HepG2 (cell line): ENCODE measurements at regions not wholly inside any gene's neighbourhood (a gene's known extent, or its start where the extent isn't known, plus 50 kb on each side); places are given as distances from the start of the nearest gene placed in this dataset.

Source experiments
- ATAC-seq: fragments of 200-7000 bp; cut with Tn5 transposase; 3 replicates; pipeline ENCODE4 v1.9.1; 2020; ENCODE audit warnings: mild to moderate bottlenecking, moderate library complexity
- BruUV-seq: library from RNA; stranded (reverse); fragments of 400-500 nt; replicated peaks from 2 replicates; lab custom pipeline; 2021; lab: Mats Ljungman, UMichigan
- CTCF ChIA-PET: fragments of 300-600 bp; formaldehyde crosslinking; extraction: SDS; loops from one replicate; lab custom pipeline; 2021; ENCODE audit warnings: low total read pairs, inconsistent platforms, low intra/inter-chr PET ratio; lab: Yijun Ruan, JAX
- POLR2A ChIA-PET: fragments of 350-600 bp; sonication (Branson Sonifier 250); formaldehyde crosslinking; loops from one replicate; lab custom pipeline; 2020; ENCODE audit warnings: antibody characterized with exemption, inconsistent platforms; lab: Yijun Ruan, JAX
- DNase-seq: peaks from one replicate; pipeline ENCODE4 v3.0.0-alpha.2; 2015; ENCODE audit warnings: low spot score
- FAIRE-seq: peaks from 3 replicates; lab custom pipeline; 2011; peaks lifted over from hg19 to GRCh38; lab: Jason Lieb, UNC
- H2AFZ ChIP-seq: one replicate; pipeline ENCODE4 v1.6.1; 2011; ENCODE audit warnings: low read length, inconsistent platforms
- H3K27ac ChIP-seq: fragments of 300-600 bp; 3 replicates; pipeline ENCODE4 v1.8.0; 2011; ENCODE audit warnings: mixed run types, mild to moderate bottlenecking, mixed read lengths, low read length, inconsistent platforms; ENCODE audit not compliant: insufficient read depth; ENCODE audit errors: extremely low read length
- H3K27me3 ChIP-seq, 2 experiments: fragments of 200-600 bp in 1 of 2; 2 replicates in 1 of 2; 3 replicates in 1 of 2; pipeline versions ENCODE4 v1.6.0 to v1.8.0; 2011; ENCODE audit warnings: low read length in 2 of 2, mild to moderate bottlenecking in 2 of 2, moderate library complexity in 2 of 2, inconsistent platforms in 1 of 2; ENCODE audit not compliant: insufficient read depth in 2 of 2, control insufficient read depth in 1 of 2
- H3K36me3 ChIP-seq, 2 experiments: fragments of 200-600 bp in 1 of 2; replicated peaks in 1 of 2; 2 replicates in 1 of 2; 3 replicates in 1 of 2; pipeline versions ENCODE4 v1.5.1 to v1.8.0; 2011; ENCODE audit warnings: low read length in 2 of 2, inconsistent platforms in 1 of 2; ENCODE audit not compliant: insufficient read depth in 2 of 2, control insufficient read depth in 1 of 2
- H3K4me1 ChIP-seq: 2 replicates; pipeline ENCODE4 v1.5.1; 2012; ENCODE audit warnings: low read length, inconsistent platforms; ENCODE audit not compliant: insufficient read depth
- H3K4me2 ChIP-seq: 2 replicates; pipeline ENCODE4 v1.6.0; 2011; ENCODE audit warnings: low read depth, low read length, inconsistent platforms
- H3K4me3 ChIP-seq, 3 experiments: fragments of 200-600 bp in 1 of 3; sonication (generic), shearing (Covaris generic) in 1 of 3; replicated peaks in 1 of 3; 2 replicates each; pipeline ENCODE4 v1.5.1; 2011 to 2016; ENCODE audit warnings: low read length in 3 of 3, inconsistent platforms in 2 of 3, low read depth in 2 of 3, mild to moderate bottlenecking in 2 of 3, control low read depth in 1 of 3, mixed read lengths in 1 of 3; ENCODE audit not compliant: insufficient read depth in 1 of 3
- H3K79me2 ChIP-seq: one replicate; pipeline ENCODE4 v1.6.1; 2011; ENCODE audit warnings: low read length, inconsistent platforms; ENCODE audit not compliant: insufficient read depth
- H3K9ac ChIP-seq: 2 replicates; pipeline ENCODE4 v1.6.0; 2011; ENCODE audit warnings: mild to moderate bottlenecking, low read depth, low read length, inconsistent platforms; ENCODE audit not compliant: insufficient read depth
- H3K9me3 ChIP-seq: 2 replicates; pipeline ENCODE4 v1.5.1; 2012; ENCODE audit warnings: mild to moderate bottlenecking, low read length
- H4K20me1 ChIP-seq: 2 replicates; pipeline ENCODE4 v1.6.0; 2011; ENCODE audit warnings: inconsistent platforms, mild to moderate bottlenecking, low read length, moderate library complexity; ENCODE audit not compliant: insufficient read depth
- ARID2 ChIP-seq: sonication (generic); formaldehyde crosslinking; IDR thresholded peaks from 2 replicates; pipeline ENCODE4 v1.8.1; 2022; ENCODE audit warnings: mild to moderate bottlenecking, missing genetic modification reagents, borderline replicate concordance
- CAMTA2 ChIP-seq: sonication (generic); formaldehyde crosslinking; IDR thresholded peaks from 2 replicates; pipeline ENCODE4 v1.4.0; 2020; ENCODE audit warnings: mild to moderate bottlenecking, missing genetic modification reagents, borderline replicate concordance
- GABPB1 ChIP-seq: IDR thresholded peaks from 2 replicates; pipeline ENCODE4 v1.6.1; 2016; ENCODE audit warnings: mild to moderate bottlenecking, missing genetic modification reagents, moderate library complexity, missing compliant biosample characterization
- HOXD1 ChIP-seq: sonication (generic); formaldehyde crosslinking; IDR thresholded peaks from 2 replicates; pipeline ENCODE4 v1.5.0; 2020; ENCODE audit warnings: missing genetic modification reagents
- RBM39 ChIP-seq: fragments of 200-400 bp; formaldehyde crosslinking; IDR thresholded peaks from one replicate; pipeline ENCODE4 v1.6.1; 2018; ENCODE audit warnings: antibody characterized with exemption, mild to moderate bottlenecking, low read depth, low read length; ENCODE audit not compliant: poor library complexity, severe bottlenecking
- ZBTB10 ChIP-seq: sonication (generic); formaldehyde crosslinking; IDR thresholded peaks from 2 replicates; pipeline ENCODE4 v1.4.0; 2020; ENCODE audit warnings: missing genetic modification reagents, borderline replicate concordance
- ZBTB37 ChIP-seq: sonication (generic); formaldehyde crosslinking; IDR thresholded peaks from 2 replicates; pipeline ENCODE4 v1.4.0; 2020; ENCODE audit warnings: mild to moderate bottlenecking, missing genetic modification reagents
- ZFP82 ChIP-seq: sonication (generic); formaldehyde crosslinking; IDR thresholded peaks from 2 replicates; pipeline ENCODE4 v1.5.1; 2020; ENCODE audit warnings: mild to moderate bottlenecking, missing genetic modification reagents, borderline replicate concordance
- ZNF12 ChIP-seq: sonication (generic); formaldehyde crosslinking; IDR thresholded peaks from 2 replicates; pipeline ENCODE4 v1.5.0; 2020; ENCODE audit warnings: missing genetic modification reagents
- ZNF275 ChIP-seq: sonication (generic); formaldehyde crosslinking; IDR thresholded peaks from 2 replicates; pipeline ENCODE4 v1.8.0; 2022; ENCODE audit warnings: missing genetic modification reagents, mild to moderate bottlenecking, inconsistent platforms, borderline replicate concordance
- ZNF547 ChIP-seq: sonication (generic); formaldehyde crosslinking; IDR thresholded peaks from 2 replicates; pipeline ENCODE4 v1.5.1; 2020; ENCODE audit warnings: mild to moderate bottlenecking, missing genetic modification reagents
- ZNF589 ChIP-seq: sonication (generic); formaldehyde crosslinking; conservative IDR thresholded peaks from 2 replicates; pipeline ENCODE4 v1.8.0; 2022; ENCODE audit warnings: mild to moderate bottlenecking, moderate library complexity, missing genetic modification reagents
- ZSCAN30 ChIP-seq: sonication (generic); formaldehyde crosslinking; IDR thresholded peaks from 2 replicates; pipeline ENCODE4 v1.5.0; 2020; ENCODE audit warnings: mild to moderate bottlenecking, missing genetic modification reagents
- WGBS: methylation state at CpG from one replicate; pipeline ENCODE4 v1.1.6; 2017; ENCODE audit warnings: low lambda C conversion rate; 5-methylcytosine and 5-hydroxymethylcytosine counted together
- in situ Hi-C: cut with HindIII; loops from 2 replicates; pipeline ENCODE4 v1.10.0; 2017; ENCODE audit warnings: low pct_unique_long_range_greater_than_20kb; ENCODE audit not compliant: extremely low pct_ligation_motif_present
- intact Hi-C: fragments of 100-400 bp; cut with micrococcal nuclease; formaldehyde crosslinking; loops from one replicate; pipeline ENCODE4 v1.10.0; 2022; ENCODE audit not compliant: unreplicated experiment
- TF ChIP-seq, protein P1 (sequence below), 2 experiments: sonication (generic) in 1 of 2; formaldehyde crosslinking in 1 of 2; IDR thresholded peaks; 2 replicates each; pipeline versions ENCODE4 v1.4.0 to v1.6.1; 2016 to 2020; ENCODE audit warnings: borderline replicate concordance in 1 of 2, low read depth in 1 of 2, mild to moderate bottlenecking in 1 of 2, missing genetic modification reagents in 1 of 2

GRCh38 chr6:139926711-139927110, 552.3 kb upstream of the CITED2 start:
- H3K4me2 ChIP-seq = peak overlapping the region; percentile 58; the same call in 1 of the 2 replicates
- H3K36me3 ChIP-seq = no peaks in the 10 kb centered on the region
- no peaks in the 10 kb centered on the region for H3K9me3 ChIP-seq
- intact Hi-C loops (loop anchor here (1.0 kb wide), 1 partner anchor 556 kb away; no protein-coding TSS in a partner anchor), in situ Hi-C loops (no loop called here)
- no peaks in the 10 kb centered on the region for H3K27me3 ChIP-seq
- 5% methylated on average over 3 of the region's 3 CpGs for WGBS
- H4K20me1 ChIP-seq = no peaks in the 10 kb centered on the region
- POLR2A ChIA-PET = interaction anchor here (1.3 kb wide), 1 partner anchor 552 kb away, joined by 6 read pairs; the partner anchor contains the start of gene CITED2
- DNase-seq (no peak), FAIRE-seq (no peak), ATAC-seq (peak; percentile 57)
- no peak overlapping the region for H3K4me3 ChIP-seq
- no peak overlapping the region for H3K27ac ChIP-seq
- H2AFZ ChIP-seq = no peak overlapping the region
- H3K4me1 ChIP-seq = peaks cover 16% of the 10 kb centered on the region
- no peak overlapping the region for H3K9ac ChIP-seq
- no TSS peak for BruUV-seq
- CTCF ChIA-PET = no interaction called here
- no peaks in the 10 kb centered on the region for H3K79me2 ChIP-seq
- TF ChIP-seq RBM39 (no peak), ARID2 (no peak), HOXD1 (CRISPR knock-in tag) (no peak), ZBTB10 (no peak), ZFP82 (CRISPR knock-in tag) (no peak), ZNF589 (no peak), GABPB1 (CRISPR knock-in tag) (no peak), ZSCAN30 (CRISPR knock-in tag) (no peak), ZNF275 (CRISPR knock-in tag) (no peak), ZNF12 (CRISPR knock-in tag) (no peak), ZNF547 (CRISPR knock-in tag) (no peak), CAMTA2 (CRISPR knock-in tag) (no peak), ZBTB37 (no peak)
- TF ChIP-seq, protein P1, sequence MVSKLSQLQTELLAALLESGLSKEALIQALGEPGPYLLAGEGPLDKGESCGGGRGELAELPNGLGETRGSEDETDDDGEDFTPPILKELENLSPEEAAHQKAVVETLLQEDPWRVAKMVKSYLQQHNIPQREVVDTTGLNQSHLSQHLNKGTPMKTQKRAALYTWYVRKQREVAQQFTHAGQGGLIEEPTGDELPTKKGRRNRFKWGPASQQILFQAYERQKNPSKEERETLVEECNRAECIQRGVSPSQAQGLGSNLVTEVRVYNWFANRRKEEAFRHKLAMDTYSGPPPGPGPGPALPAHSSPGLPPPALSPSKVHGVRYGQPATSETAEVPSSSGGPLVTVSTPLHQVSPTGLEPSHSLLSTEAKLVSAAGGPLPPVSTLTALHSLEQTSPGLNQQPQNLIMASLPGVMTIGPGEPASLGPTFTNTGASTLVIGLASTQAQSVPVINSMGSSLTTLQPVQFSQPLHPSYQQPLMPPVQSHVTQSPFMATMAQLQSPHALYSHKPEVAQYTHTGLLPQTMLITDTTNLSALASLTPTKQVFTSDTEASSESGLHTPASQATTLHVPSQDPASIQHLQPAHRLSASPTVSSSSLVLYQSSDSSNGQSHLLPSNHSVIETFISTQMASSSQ (IDR thresholded peaks at IDR 0.05; ENCODE audit: low read depth) = no peak
- TF ChIP-seq, protein P1 (CRISPR knock-in tag; IDR thresholded peaks at IDR 0.05; ENCODE audit: borderline replicate concordance) = no peak
